HG03432 (cell line): ENCODE measurements at regions not wholly inside any gene's neighbourhood (a gene's known extent, or its start where the extent isn't known, plus 50 kb on each side); places are given as distances from the start of the nearest gene placed in this dataset.
"Not testable (repeated sequence)": the region's sequence is repeated elsewhere in the genome, so short reads cannot be mapped to it uniquely, and the experiment has no call there.

Experiments
- ATAC-seq: cut with Tn5 transposase; IDR thresholded peaks from one replicate; pipeline ENCODE4 v1.9.1; 2021; ENCODE audit warnings: mild to moderate bottlenecking, moderate library complexity; ENCODE audit not compliant: unreplicated experiment

DNA sequence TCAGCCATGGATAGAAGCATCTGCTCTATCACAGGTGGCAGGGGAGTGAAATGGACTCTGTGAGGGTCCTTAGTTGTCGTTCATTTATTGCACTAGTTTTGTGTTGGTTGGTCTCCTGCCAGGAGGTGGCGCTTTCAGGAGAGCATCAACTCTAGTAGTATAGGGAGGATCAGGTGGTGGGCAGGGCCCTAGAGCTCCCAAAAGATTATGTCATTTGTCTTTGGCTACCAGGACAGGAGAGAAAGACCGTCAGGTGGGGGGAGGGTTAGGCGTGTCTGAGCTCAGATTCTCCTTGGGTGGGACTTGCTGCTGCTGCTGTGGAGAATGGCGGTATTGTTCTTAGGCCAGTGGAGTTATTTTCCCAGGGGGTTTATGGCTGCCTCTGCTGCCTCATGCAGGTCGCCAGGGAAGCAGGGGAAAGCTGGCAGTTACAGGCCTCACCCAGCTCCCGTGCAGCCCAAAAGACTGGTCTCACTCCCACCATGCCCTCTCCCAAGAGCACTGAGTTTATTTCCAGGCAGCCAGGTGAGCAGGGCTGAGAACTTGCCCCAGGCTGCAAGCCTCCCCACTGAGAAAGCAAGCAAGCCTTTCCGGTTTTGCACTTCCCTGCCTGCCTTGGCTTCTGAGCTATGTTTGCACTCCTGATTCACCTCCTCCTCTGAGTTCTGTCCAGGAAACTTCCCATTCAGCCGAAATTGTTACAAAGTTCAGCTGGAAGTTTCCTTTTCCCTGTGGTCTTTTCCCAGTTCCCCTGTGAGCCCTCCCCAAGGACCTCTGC is 317.3 kb downstream of the TAF11L14 start:
- ATAC-seq: no peak

DNA sequence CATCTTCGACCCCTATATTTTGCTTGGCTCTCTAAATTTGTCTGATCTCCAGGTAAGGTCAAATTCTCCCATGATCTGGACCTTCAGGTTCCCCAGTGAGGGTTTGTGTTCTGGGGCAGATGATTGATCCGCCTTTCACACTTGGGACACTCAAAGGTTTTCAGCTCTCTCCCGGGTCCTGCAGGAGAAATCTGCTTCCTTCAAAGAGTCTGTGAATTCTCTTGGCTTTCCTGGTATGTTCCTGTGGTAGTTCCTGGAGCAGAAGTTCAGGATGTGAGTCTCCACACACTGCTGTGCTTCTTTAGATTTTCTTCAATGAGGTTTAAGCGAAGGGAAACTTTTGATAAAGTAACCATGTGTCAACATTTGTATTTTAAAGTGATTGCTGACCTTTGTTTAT is 318.0 kb downstream of the TAF11L14 start:
- ATAC-seq: no peak

DNA sequence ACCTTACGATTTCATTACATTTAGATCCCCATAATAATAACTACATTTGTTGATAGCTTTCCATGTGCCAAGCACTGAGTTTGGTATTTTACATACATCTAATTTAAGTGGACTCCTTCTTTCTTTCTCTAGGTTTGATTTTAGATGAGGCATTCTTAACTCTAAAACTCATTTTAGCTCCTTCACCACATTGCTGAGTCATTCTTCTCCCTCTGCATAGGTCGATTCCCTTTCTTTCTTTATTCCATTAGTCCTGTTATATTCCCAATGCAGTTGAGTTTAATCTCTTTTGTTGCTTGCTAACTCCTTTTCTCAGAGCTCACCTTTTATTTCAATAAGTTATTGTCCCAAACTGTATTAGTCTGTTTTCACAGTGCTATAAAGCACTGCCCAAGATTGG is 329.8 kb downstream of the TAF11L14 start:
- ATAC-seq: no peak

DNA sequence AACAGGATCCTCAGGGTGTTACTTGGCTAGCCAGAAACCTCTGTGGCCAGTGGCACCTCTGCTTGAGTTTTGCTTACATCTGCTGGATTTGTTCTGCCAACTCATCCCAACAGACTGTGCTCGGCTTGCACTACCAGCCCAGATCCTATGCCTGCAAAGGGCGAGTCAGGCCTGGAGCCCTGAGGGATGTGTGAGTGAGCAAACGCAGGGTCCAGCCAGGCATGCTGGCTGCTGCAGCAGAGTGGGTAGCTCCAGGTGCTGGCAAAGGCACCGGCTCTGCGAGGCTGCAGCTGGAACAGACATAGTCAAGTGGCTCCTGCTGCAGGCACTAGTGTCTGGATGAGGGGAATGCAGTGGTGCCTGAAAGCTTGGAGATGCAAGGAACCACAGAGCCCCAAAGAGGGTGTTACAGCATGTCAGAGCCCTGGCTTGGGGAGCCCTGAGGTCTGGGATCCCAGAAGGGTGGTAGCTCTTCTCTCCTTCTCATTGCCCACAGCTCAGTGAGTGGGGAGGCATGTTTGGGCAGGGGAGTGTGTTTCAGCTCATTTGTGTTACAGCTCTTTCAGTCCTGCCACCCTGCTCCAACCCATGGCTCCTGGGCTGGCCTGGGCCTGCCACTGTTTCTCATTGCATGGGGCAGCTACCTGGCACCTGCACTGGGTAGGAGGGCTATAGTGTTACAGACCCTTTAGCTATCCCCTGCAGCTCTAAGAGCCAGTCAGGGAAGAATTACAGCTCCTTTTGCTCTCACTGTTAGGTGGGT is 332.6 kb downstream of the TAF11L14 start:
- ATAC-seq: no peak

DNA sequence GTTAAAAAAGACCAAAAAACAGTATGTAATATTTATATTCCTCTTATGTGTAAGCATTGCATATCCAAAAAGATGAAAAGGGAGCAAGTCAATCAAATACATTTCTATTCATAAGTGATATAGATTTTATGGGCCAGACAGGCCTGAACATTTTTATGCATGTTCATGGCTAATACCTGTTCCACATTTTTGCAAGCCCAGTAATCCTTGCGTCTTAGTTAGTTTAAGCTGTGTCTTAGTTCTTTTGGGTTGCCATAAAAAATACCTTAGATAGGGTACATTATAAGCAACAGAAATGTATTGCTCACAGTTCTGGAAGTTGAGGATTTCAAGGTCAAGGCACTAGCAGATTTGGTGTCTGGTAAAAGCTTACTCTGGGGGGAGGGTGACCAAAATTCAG is 342.1 kb downstream of the TAF11L14 start:
- no peak for ATAC-seq

DNA sequence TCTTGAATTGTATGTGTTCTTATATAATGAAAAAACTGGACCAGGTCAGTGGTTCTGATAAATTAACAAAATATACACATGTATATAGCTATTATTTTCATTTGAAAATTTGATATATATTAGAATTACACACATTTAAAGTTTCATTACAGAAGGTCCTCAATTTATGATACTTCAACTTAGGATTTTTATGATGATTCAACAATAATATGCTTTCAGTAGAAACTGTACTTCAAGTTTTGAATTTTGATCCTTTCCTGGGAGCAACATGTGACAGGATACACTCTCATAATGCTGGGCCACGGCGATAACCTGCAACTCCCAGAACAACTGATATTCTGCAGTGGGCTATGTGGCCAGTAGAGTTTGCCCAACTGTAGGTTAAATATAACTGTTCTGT is 344.7 kb downstream of the TAF11L14 start:
- no peak for ATAC-seq

DNA sequence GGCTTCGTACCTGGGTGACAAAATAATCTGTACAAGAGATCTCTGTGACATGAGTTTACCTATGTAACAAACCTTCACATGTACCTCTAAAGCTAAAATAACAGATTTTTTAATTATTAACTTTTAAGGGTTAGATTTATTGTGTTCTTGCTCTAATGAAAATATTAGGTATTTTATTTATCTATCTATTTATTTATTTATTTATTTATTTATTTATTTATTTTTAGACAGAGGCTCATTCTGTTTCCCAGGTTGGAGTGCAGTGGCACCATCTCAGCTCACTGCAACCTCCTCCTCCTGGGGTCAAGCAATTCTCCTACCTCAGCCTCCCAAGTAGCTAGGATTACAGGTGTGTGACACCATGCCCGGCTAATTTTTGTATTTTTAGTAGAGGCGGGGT is 348.4 kb downstream of the TAF11L14 start:
- not testable (repeated sequence) for ATAC-seq

DNA sequence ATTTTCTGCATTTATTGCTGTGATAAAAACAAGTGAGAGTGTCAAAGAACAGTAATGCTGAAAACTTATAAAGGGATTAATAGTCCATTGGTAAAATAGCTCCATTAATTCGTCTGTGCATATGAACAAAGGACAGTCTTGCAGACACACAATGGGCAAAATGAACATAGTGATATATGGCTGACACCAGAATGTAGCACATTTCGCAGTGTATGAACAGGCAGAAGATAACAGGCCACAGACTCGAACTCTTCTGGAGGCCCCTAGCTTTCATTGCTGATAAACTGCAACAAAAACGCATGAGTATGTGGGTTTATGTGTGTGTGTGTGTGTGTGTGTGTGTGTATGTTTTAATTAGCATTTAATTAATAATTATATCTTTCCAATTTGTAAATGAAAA is 354.8 kb downstream of the TAF11L14 start:
- ATAC-seq: no peak

DNA sequence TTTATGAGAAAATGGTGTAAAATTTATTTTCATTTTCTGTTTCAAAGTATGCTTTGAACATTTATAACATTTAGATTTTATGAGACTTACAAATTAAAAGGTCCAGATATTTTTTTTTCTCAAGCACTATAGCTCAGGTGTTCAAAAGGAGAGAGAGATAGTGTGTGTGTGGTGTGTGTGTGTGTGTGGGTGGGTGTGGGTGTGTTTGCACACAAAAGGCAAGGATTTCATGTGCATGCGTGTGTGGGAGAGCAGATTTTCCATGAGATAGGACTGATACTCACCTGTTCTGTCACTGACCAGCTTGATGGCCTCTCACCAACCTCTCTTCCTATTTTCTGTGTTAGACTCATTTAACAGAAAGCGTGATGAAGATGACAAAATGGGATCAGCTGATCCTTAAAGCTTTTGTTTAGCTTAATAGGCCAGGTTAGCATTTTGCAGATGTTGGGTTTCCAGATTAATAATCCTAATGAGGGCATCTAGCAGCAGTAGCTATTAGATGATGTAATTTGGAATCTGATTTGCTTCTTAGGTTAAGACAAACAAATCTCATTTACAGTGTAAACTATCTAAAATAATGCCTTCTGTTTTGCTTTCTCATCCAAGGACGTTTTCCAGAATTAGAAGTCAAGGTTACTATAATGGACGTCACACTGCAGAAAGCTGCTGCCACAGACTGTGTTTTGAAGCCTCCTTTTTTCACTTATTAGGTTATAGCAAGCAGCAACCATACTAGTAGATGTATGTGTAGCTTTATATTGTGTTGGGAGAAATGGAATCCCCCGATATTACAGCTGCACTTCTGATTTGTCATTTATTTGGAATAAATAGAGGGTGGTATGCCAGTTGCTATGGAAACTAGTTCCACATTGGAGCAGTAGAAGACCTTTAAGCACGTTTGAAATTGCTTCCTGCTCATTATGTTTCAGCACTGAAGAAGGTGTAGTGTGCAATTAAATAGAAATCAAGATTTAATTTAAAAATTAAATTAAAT is 355.6 kb downstream of the TAF11L14 start:
- ATAC-seq: no peak

DNA sequence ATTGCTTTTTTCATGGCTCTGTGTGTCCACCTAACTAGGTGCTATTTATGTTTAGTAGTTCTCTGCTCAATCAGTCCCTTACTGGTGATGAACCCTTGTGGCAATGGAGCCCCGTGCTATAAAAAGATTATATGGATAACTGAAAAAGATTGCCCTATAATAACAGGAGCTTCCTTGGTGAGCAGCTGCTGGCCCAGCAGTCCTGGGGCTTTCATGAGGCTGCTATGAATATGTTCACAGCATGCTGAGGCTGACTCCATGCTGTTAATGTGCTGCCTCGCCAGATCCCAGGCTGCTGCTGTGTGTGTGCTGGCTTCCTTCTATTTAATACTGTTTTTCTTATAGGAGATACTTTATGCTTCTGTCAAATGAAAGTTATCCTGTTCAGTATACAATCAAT is 357.5 kb downstream of the TAF11L14 start:
- ATAC-seq: no peak

DNA sequence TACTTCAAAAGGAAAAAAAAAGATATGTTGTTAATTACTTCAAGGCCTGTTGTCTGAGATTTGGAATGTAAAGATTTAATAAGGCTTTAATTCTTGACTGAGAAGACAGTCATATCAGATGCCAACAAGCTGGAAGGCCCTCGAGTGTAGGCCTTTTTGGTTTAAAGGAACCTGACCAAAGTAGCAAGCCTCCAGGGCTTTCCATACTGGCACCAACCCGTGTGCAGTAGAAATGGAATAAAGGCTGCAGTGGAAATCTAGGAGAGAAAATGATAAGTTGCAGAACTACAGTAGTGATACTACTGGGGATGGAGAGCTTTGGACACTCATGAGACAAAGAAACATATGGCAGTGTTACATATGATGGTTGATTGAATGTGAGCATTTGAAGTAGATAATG is 358.0 kb downstream of the TAF11L14 start:
- ATAC-seq: no peak

DNA sequence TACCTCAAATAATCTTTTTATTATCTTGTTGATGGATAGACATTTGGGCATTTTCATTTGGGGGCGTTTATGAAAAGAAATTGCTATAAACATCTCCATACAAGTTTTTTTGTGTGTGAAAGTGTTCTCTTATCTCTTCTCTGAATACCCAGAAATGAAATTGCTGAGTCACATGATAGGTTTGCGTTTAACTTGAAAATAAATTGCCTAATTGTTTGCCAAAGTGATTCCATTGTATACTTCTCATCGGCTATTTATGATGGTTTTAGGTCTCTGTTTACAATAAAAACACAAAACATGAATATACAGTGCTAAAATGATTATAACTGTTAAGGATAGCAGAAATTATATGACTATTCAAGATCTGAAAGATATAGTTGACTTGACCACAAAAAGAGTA is 361.7 kb downstream of the TAF11L14 start:
- ATAC-seq: no peak

DNA sequence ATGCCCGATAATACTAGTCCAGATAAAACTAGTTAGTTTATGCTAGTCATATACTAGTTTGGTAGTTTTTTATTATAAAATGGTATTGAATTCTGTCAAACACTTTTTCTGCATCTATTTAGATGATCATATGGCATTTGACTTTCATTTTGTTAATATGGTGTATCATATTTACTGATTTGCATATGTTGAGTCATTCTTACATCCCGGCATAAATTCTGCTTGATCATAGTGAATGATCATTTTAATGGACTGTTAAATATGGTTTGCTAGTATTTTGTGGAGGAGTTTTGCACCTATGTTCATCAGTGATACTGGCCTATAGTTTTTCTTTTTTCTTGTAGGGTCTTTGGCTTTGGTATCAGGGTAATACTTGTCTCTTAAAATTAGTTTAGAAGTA is 365.6 kb downstream of the TAF11L14 start:
- ATAC-seq: no peak

DNA sequence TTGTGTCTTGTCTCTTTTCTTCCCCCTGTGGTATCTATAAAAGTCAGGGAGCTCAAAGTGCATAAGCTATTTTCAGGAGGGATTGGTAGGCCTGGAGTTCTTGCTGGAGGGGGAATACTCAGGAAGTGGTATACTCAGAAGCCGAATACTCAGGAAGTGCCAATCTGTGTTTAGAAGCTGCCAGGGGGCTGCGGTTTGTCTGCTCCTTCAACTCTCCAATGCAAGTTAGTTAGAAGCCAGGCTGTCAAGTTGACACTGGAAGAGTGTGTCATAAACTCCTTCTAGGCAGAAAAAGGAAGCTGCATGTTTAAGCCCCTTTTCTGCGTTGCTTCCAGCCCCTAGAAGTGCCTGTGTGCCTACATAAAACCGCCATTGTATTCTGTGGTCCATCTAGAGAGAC is 366.5 kb downstream of the TAF11L14 start:
- no peak for ATAC-seq

DNA sequence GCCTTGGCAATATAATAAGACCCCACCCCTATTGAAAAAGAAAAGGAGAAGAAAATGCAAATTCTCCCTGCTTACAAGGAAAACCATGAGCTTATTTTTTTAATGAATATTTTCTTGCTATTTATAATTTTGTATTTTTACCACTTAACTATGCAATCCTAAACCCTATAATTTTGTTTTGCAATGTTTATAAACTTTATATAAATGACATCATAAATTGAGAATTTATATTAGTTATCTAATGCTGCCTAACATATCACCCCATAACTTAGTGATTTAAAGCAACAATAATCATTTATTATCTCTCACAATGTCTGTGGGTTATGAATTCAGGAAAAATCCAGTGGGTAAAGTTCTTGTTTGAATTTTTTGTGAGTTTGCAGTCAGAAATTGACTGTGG is 369.1 kb downstream of the TAF11L14 start:
- ATAC-seq: no peak

DNA sequence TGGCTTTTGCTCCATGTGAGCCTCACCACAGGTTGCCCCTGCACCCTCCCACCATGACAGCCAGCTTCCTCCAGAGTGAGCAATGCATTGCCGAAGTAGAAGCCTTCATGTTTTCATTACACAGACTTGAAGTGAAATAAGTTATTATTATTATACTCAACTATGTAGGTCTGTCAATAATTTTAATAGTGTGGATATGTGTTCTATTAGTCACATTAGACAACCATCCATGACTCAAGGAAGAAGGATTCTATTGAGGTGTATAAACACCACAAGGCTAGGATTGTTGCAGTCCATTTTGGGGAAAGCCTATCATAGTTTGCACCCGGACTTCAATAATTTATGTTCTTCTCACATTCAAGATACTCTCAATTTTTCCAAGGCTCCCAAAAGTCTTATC is 369.5 kb downstream of the TAF11L14 start:
- no peak for ATAC-seq

DNA sequence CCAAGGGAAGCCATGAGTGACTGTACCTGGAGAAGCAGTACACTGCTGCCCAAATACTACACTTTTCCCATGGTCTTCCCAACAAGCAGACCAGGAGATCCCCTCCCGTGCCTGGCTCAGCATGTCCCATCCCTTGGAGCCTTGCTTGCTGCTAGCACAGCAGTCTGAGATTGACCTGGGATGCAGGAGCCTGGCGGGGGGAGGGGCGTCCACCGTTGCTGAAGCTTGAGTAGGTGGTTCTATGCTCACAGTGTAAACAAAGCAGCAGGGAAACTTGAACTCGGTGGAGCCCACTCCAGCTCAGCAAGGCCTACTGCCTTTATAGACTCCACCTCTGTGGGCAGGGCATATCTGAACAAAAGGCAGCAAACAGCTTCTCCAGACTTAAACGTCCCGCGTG is 372.0 kb downstream of the TAF11L14 start:
- not testable (repeated sequence) for ATAC-seq

DNA sequence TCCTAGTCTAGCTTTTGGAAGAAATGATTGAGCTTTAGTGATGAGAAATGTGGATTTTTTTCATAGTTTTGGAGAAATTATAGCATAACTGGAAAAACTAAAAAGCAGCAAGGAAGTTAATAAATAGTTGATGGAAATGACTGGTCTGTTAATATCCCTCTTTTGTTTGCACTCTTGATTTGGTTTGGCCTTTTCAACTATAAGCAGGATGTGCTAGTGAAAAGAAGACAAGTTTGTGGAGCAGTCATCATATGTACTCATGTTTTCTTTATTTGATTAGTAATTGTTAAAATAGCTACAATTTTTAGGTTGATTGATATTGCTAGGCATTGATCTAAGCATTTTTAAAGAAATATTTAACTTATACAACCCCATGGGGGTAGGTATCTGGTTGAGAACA is 374.7 kb downstream of the TAF11L14 start:
- no peak for ATAC-seq

DNA sequence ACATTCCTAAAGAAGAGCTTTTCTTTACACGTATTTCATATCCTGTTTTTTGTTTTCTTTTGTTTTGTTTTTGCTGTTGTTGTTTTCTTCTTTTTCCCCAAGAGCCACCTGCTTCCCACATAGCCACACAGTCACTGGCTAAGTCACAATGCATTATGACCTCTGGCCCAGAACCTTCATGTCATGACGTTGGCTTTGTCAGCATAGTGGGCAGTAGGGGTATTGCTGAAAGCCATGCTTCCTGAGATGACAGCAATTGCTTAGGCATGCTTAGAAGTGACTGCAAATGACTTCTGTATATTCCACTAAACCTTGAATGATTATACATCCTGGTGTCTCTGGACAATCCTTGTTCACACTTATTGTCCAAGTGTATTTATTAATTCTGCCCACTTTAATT is 375.8 kb downstream of the TAF11L14 start:
- ATAC-seq: no peak

DNA sequence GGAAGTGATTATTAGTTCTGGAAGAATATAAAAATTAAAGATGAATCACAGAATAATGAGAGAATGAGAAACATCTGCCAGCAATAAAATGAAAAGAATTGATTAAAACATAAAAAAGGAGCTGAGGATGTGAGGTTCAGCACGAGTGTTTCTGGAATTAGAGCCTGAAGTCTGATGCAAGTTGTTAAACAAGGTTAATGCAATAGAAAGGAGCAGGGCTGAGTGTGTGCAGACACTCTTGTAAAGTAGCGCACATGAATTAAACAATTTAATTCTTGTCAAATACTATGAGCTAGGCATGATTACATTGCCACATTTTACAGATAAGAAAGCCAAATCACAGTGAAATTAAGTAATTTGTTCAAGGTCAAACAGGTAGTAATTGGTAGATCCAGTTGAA is 384.2 kb downstream of the TAF11L14 start:
- no peak for ATAC-seq

DNA sequence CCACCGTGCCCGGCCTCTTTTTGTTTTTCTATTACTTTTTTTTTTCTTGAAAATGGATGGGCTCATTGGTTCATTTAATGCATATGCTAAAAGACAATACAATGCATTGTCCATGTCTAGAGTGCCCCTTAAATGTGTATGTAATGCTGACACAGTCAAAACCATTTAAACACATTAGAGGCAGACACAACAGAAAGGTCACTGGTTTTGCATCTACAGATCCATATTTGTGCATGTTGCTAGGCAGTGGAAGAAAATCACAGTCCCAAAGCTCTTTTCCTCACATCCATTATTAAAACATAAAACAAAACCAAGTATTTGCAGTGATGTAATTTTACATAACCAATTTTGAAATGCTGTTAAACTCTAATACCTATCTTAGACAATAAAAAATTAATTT is 389.0 kb downstream of the TAF11L14 start:
- ATAC-seq: no peak
